Esophagus squamous epithelium (tissue), 4 donors: ENCODE measurements at regions not wholly inside any gene's neighbourhood (a gene's known extent, or its start where the extent isn't known, plus 50 kb on each side); places are given as distances from the start of the nearest gene placed in this dataset.

Experiments used
- POLR2A ChIP-seq, 4 donors: fragments of 450-650 bp; IDR thresholded peaks; one replicate each; pipeline ENCODE4 v1.6.1; 2017; ENCODE audit warnings: antibody characterized with exemption in 4 of 4, mild to moderate bottlenecking in 4 of 4, moderate library complexity in 3 of 4
- TF ChIP-seq, protein P1 (sequence below), 6 experiments: fragments of 450-650 bp in 4 of 6; fragments of 200-600 bp in 2 of 6; sonication (generic) in 2 of 6; IDR thresholded peaks; one replicate each; pipeline ENCODE4 v1.5.1; 2016 to 2019; ENCODE audit warnings: antibody characterized with exemption in 6 of 6, mild to moderate bottlenecking in 4 of 6, moderate library complexity in 4 of 6

- TF ChIP-seq, protein P1, sequence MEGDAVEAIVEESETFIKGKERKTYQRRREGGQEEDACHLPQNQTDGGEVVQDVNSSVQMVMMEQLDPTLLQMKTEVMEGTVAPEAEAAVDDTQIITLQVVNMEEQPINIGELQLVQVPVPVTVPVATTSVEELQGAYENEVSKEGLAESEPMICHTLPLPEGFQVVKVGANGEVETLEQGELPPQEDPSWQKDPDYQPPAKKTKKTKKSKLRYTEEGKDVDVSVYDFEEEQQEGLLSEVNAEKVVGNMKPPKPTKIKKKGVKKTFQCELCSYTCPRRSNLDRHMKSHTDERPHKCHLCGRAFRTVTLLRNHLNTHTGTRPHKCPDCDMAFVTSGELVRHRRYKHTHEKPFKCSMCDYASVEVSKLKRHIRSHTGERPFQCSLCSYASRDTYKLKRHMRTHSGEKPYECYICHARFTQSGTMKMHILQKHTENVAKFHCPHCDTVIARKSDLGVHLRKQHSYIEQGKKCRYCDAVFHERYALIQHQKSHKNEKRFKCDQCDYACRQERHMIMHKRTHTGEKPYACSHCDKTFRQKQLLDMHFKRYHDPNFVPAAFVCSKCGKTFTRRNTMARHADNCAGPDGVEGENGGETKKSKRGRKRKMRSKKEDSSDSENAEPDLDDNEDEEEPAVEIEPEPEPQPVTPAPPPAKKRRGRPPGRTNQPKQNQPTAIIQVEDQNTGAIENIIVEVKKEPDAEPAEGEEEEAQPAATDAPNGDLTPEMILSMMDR (IDR thresholded peaks at IDR 0.05), result no peak
- no peak for TF ChIP-seq POLR2A (IDR thresholded peaks at IDR 0.05)
Measured at GRCh38 chr6:153624528-153624927, 414.5 kb upstream of the OPRM1 start.
